Liver (tissue), 2 donors: ENCODE measurements at regions not wholly inside any gene's neighbourhood (a gene's known extent, or its start where the extent isn't known, plus 50 kb on each side); places are given as distances from the start of the nearest gene placed in this dataset.

Source experiments
- EGR1 ChIP-seq, 2 donors: IDR thresholded peaks; 2 replicates each; pipeline ENCODE4 v1.6.1; 2016 to 2018; ENCODE audit warnings: antibody characterized with exemption in 2 of 2, low read depth in 2 of 2
- TF ChIP-seq, protein P1 (sequence below): IDR thresholded peaks from 2 replicates; pipeline ENCODE4 v1.6.1; 2016; ENCODE audit warnings: antibody characterized with exemption
- donor health status: healthy.

DNA sequence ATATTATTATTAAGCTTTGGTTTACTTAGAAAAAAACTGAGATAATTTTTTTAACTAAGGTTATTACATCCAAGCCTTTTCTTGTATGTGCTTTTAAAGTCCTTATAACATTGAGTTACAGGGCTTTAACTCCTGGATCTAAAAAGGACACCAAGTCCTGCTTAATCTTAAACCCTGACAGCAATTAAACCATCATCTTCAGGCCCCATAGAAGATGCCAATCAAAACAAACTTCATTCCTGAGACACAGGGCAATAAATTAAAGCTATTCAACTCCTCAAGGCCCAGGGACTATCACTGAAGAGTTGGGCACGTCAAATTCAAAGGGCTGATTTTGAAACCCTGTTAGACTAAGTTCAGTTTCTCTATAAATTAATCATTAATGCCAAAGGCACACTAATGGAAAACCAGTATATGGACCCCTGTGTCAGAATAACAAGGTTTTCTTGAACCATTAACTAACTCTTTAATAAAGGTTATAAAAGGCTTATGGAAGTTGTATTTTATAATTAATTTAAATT, 1152.6 kb downstream of the NSUN3 start:
- TF ChIP-seq, protein P1, sequence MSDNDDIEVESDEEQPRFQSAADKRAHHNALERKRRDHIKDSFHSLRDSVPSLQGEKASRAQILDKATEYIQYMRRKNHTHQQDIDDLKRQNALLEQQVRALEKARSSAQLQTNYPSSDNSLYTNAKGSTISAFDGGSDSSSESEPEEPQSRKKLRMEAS = no peak
- no peak for TF ChIP-seq EGR1 (IDR thresholded peaks at IDR 0.05; ENCODE audit: low read depth in 2 of 2)
